HG02943 (cell line): ENCODE measurements at regions not wholly inside any gene's neighbourhood (a gene's known extent, or its start where the extent isn't known, plus 50 kb on each side); places are given as distances from the start of the nearest gene placed in this dataset.

Source experiments
- ATAC-seq: cut with Tn5 transposase; IDR thresholded peaks from one replicate; pipeline ENCODE4 v1.9.1; 2021; ENCODE audit warnings: mild to moderate bottlenecking, low read depth, moderate library complexity; ENCODE audit not compliant: unreplicated experiment

DNA sequence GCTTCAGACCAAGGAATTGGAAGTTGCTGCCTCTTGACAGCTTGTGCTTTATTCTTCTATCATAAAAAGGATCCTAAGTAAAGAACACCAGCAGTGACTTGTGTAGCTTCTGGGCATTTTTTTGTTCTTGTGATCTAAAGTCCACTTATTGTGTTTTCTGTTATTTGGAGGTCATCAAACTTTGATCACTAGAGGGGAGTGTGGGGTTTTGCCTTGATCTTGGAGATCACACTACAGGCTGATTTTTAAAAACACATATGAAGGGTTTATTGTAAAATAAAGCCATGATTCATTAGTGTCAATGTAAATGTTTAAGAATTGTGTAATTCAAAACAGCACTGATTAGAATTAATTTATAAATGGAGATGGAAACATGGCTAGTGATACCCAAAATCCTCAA, 328.7 kb upstream of the EDNRB start:
- no peak for ATAC-seq

DNA sequence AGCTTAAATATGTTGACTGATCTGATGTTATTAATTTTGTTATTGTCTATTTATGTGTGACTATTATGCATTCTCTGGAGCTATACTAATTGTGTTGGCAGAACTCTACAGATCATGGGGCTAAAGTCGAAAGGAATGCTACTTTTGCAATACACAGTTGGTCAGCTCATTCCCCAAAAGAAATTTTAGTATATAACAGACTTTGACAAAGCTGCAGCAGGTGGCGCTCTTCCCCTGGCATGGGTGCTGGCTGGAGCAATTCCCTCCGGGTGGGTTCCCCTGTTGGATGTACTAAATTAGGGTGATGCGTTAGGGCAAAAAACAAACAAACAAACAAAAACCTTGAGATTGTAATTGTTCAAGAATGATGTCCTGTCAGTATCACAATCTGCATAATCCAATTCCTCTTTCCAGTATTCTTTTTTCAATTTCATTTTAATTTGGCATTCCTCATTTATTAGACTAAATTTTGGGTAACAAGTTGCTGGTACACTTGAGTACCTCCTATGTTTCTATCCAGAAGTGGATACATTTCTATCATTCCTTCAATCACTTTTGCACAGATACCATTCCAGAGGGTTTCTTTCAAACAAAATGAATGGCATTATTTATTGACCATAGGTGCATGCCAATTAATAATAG, 322.8 kb upstream of the EDNRB start:
- no peak for ATAC-seq

GRCh38 chr13:78239714-78240113, 321.1 kb upstream of the EDNRB start:
- ATAC-seq, result no peak

DNA sequence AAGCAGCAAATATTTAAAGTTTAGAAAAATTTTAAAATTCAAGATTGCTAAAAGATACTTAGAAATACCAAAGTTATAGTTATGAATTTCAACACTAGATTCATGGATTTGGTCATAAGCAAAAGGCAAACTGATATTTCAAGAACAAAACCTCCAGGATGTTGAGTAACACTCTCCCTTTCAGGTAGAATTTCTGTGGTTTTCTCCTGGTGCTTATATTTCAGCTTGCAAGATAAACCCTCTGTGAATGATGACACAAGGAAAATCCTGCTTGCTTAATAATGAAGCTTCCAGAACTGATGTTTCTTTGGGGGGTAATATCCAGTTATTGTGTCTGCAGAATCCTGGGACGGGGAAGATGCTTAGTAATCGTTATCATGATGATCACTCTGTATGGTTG, 320.3 kb upstream of the EDNRB start:
- no peak for ATAC-seq

DNA sequence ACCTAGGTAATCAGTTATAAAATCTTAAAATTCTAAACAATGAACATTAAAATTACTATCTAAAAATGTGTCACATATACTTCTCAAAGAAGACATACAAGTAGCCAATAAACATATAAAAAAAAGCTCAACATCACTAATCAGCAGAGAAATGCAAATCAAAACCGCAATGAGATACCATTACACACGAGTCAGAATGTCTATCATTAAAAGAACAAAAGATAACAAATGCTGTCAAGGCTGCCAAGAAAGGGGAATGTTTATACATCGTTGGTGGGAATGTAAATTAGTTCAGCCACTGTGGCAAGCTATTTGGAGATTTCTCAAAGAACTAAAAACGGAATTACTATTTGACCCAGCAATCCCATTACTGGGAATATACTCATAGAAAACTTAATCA, 310.3 kb upstream of the EDNRB start:
- no peak for ATAC-seq

DNA sequence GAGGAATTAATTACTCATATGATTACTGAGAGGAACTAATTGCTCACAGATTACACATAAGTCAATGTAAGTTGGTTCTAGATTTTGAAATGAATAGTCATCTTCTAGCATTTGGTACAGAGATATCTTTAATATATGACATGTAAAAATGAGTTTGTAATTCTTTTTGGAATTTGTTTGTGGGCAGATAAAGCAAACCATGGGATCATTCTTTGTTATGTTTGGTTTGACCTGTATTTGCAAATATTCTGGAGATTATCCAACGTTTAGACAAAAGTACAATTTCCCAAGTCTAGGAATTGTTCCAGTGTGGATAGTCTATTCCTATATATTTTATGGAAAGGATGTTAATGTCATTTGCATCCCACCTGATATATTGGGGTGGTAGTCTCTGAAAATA, 309.6 kb upstream of the EDNRB start:
- ATAC-seq, result no peak

GRCh38 chr13:78227709-78228108, 309.1 kb upstream of the EDNRB start:
- no peak for ATAC-seq

GRCh38 chr13:78215458-78216108, 297.0 kb upstream of the EDNRB start:
- ATAC-seq, result no peak

DNA sequence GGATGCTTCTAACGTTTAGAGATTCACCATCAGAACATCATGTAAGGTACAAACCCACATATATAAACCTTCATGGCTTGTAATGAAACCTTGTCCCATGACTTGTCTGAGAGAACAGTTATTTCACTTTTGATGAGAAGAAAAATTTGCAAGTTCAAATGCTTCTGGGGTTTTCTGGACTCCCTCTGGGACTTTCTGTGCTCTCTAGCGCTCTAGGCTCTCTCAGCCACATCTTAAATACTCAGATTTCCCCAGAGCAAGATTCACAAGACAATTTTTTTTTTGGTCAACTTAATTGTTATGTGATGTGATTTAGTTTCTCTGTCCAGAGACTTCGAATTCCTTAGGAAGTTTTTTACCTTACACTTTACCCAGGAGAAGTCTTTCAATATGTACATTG, 282.8 kb upstream of the EDNRB start:
- ATAC-seq, result no peak

GRCh38 chr13:78198821-78199220, 280.2 kb upstream of the EDNRB start:
- no peak for ATAC-seq

DNA sequence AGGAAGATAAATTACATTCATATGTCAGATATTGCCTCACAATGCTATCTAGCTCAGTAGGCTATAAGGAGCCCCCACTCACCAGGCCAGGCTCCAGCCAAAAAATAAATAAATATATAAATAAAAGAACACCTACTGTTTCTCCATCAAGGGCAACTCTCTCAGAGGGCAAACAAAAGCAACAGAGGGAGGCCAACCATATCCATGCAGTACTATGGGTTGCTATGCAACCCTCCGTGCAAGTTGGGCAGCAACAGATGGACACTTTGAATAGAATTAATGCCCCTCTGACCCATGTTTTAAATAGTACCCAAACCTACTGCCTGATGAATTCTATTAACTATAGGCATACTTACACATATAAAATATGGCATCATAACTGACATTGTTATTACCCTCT, 279.8 kb upstream of the EDNRB start:
- no peak for ATAC-seq

DNA sequence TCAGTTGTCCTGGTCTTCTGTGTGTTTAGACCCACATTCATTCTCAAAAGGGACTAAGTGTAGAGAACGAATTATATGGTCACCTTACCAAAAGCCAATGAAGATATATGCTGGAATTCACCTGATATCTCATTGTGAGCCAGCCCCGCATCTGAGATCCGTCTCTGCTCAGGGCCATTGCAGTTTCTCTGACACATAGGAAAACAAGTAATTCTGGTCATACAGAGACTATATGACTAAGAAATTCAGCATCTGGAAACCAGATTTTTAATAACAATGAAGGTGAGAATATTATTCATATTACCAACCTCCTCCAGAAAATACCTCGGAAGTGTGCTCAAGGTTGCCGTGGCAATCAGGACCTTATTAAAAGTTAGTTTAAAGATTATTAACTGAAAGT, 278.6 kb upstream of the EDNRB start:
- no peak for ATAC-seq

DNA sequence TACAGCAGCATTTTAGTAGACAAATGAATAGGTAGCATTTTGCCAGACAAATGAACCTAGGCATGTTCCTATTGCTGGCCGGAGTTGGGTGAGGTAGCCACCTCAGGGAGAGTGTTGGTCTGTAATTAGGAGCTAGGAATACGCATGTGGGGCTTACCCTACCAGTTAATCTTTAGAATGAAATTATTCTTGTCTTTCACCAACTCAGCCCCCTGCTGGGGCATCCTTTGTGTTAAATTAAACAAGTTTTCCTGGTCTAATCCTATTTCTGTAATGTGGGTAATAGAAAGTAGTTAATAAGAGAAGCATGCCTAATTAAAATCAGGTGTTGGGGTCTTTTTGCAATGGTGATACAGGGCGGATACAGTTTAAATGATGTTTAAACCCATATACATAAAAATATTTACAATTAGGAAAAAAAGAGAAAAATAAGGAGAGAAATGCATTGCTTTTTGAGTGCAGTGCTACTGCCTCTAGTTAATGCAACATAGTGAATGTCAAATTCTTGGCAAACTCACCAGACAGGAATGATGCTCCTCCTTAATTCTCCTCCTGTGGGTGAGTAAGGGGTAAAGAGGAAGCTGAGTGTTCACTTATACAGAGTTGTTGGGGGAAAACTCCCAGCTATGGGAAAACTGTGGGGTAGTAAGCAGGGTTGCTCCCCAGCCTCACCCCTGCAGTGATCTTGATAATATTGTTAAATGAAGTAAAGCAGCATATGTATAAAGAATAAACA, 276.4 kb upstream of the EDNRB start:
- ATAC-seq, result no peak

- no peak for ATAC-seq
Measured at GRCh38 chr13:78193846-78194245, 275.2 kb upstream of the EDNRB start.

- ATAC-seq, result no peak
Measured at GRCh38 chr13:78192716-78193115, 274.1 kb upstream of the EDNRB start.

GRCh38 chr13:78190296-78190695, 271.7 kb upstream of the EDNRB start:
- no peak for ATAC-seq

- ATAC-seq, result no peak
Measured at GRCh38 chr13:78187781-78188180, 269.1 kb upstream of the EDNRB start.

DNA sequence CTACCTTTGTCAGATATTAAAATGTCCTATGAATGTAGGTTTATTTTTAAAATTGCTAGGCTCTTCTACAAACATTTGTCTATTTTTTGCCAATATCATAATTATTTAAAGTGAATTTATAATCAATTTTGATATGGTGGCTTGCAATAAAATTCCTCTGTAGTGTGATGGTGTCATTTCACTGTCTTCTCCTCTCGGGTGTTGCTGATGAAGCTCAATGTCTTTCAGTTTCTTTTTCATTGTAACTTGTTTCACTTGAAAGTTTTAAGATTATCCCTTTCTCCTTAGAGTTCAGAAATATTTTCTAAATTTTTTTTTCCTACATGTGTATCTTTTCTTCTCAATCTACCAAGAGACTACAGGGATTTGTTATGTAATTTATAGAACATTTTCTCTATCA, 267.1 kb upstream of the EDNRB start:
- ATAC-seq, result no peak

DNA sequence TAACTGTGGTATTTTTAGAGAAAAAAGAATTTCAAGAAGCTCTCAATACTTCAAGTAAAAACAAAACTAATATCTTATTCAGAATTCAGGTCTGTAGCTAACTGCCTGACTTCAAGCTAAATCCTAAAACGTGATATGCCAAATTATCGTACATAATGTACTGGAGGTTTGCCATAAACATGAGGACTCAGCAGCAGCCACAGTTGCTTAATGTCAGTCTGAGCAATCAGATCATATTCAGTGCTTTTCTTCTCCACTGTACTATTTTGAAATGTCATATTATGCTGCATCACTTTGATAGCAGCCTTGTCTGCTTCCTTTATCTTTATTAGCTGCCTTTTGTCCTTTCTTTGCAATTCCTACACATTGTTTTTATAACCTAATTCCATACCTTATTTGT, 265.1 kb upstream of the EDNRB start:
- ATAC-seq, result no peak

GRCh38 chr13:78182813-78183212, 264.2 kb upstream of the EDNRB start:
- ATAC-seq, result no peak

DNA sequence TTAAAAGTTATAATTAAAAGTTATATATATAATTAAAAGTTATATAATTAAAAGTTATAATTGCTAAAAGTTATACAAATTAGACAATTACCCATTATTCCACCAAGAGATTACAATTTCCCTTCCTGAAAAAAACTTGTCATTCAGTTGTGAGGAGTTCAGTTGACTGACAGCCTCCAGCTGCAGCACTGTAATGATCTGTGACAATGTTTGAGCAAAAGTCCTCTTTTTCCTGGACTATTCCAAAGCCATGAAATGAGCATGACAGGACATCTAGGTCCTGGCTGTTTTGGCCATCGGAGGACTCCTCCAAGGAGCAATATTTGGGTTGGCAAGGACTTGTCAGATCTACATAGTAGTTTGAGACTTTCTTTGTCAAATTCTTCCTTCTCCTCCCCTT, 258.7 kb upstream of the EDNRB start:
- ATAC-seq, result no peak

DNA sequence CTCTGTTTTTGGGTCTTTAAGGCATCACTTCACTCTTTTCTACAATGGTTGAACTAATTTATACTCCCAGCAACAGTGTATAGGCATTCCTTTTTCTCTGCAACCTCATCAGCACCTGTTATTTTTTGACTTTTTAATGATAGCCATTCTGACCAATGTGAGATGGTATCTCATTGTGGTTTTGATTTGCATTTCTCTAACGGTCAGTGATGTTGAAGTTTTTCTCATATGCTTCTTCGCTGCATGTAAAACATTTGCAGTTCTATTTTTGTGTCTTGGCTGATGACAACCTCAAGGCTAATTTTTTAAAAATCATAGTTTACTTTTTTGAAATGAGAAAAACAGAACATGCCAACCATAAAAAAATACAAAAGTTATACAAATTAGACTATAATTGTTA, 258.2 kb upstream of the EDNRB start:
- no peak for ATAC-seq
